OCI-LY3 (cell line): ENCODE measurements at regions not wholly inside any gene's neighbourhood (a gene's known extent, or its start where the extent isn't known, plus 50 kb on each side); places are given as distances from the start of the nearest gene placed in this dataset.

Experiments
- CTCF ChIP-seq: fragments of 200-600, 300-600 bp; sonication (generic); IDR thresholded peaks from 2 replicates; pipeline ENCODE4 v1.5.1; 2014; ENCODE audit warnings: antibody characterized with exemption, low read length, low read depth
- EZH2phosphoT487 ChIP-seq: fragments of 200-600 bp; shearing (Covaris generic); IDR thresholded peaks from 2 replicates; pipeline ENCODE4 v1.6.1; 2018; ENCODE audit warnings: antibody characterized with exemption, mixed run types, low read depth

- TF ChIP-seq CTCF (no peak), EZH2phosphoT487 (no peak)
Observed at GRCh38 chr15:35647303-35647702, 101.3 kb upstream of the DPH6 start.
